ENCODE measurements at regions not wholly inside any gene's neighbourhood (a gene's known extent, or its start where the extent isn't known, plus 50 kb on each side); places are given as distances from the start of the nearest gene placed in this dataset.

DNA sequence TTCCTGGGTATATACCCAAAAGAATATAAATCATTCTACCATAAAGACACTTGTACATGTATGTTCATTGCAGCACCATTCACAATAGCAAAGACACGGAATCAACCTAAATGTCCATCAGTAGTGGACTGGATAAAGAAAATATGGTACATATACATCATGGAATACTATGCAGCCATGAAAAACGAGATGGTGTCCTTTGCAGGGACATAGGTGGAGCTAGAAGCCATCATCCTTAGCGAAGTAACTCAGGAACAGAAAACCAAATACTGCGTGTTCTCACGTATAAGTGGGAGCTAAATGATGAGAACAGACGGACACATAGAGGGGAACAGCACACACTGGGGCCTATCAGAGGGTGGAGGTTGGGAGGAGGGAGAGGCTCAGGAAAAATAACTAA lies 183.7 kb upstream of the CELF2 start:
- no peak for DNase-seq

GRCh38 chr10:10844251-10844650 lies 173.4 kb upstream of the CELF2 start:
- DNase-seq = no peak

DNA sequence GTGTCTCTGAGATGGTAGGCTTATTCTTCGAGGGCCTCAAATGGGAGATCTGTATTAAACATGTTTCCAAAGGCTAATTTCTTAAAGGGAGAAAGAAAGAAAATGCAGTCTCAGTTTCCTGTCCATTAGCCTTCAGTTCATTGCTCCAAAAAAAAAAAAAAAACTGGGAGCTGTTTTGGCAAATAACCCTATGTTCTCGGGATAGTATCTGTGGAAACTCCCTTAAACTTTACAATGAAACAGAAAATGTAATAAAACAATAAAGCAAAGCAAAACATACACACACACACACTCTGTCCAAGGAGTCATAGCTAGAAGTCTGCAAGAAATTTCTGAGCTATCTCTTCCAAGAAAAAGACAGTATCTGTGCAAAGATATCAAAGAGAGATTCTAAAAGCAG lies 172.5 kb upstream of the CELF2 start:
- no peak for DNase-seq

GRCh38 chr10:10845826-10846503 lies 171.7 kb upstream of the CELF2 start:
- DNase-seq = no peak

GRCh38 chr10:10846504-10846900 lies 171.2 kb upstream of the CELF2 start:
- DNase-seq = no peak

GRCh38 chr10:10847387-10847786 lies 170.3 kb upstream of the CELF2 start:
- no peak for DNase-seq

- no peak for DNase-seq
Measured at GRCh38 chr10:10848488-10849111, 169.1 kb upstream of the CELF2 start.

GRCh38 chr10:10849306-10849705 lies 168.4 kb upstream of the CELF2 start:
- no peak for DNase-seq

DNA sequence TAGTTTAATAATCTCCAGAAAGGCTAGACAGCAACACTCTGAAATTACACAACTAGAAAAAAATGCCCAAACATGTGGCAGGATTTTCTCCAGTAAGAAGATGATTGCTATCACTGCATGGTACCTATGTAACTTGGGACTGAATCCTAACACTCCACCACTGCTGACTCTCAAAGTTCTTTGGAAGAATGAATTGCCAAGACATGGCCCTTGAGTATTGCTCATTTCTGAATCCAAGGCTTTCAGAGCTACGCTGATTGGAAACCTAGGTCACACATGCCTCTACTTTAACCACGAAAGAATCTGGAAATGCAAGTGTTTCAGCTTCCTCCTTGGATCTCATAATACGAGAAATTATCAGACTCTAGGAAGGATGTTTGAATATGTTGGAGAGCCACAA lies 167.5 kb upstream of the CELF2 start:
- DNase-seq = no peak

DNA sequence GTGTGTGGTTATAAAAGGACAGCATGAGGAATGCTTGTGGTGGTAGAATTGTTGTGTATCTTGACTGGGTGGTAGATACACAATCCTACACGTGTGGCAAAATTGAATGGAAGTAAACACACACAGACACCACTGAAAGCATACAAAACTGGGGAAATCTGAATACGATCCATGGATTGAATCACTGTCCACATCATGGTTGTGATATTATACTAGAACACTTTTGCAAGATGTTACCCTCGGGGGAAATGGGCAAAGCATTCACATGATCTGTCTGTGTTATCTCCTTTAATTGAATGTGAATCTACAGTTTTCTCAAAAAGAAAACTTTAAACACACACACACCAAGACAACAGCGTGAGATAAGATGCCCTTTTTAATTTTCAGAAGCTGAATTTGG lies 165.2 kb upstream of the CELF2 start:
- no peak for DNase-seq

DNA sequence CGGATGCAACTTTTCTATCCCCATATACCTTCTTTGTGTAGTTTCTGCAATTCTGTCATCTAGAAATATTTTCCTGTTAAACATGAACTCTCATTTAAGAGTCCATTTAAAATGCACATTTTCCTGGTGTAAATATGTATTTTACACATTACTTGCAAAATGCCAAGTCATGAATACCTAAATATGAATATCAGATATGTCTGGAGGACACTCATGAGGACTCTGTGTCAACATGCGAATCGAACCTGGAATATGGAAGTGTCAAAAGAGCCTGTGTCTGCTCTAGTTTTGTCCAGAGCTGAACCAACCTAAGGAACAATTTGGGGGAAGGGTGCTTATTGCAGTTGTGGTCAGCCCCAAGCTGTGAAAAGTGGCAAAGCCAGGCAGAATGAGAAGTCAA lies 163.7 kb upstream of the CELF2 start:
- no peak for DNase-seq

DNA sequence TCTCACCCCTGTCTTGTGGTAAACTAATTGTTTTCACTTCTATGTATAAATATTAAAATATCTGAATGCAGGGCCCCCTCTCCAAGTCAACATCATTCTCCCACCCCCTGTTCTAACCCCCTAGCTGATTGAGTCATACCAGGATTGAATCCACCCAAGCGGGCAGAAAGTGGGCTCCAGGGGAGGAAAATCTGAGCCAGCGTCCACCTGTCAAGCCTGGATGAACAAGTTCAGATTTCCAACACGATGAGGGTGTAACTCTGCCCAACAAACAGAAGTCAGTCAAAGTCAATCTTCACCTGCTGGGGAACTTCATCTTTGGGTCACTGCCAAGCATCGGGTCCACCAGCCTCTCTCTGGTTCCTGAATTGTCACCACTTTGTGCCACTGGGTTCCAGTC lies 162.9 kb upstream of the CELF2 start:
- DNase-seq = no peak

DNA sequence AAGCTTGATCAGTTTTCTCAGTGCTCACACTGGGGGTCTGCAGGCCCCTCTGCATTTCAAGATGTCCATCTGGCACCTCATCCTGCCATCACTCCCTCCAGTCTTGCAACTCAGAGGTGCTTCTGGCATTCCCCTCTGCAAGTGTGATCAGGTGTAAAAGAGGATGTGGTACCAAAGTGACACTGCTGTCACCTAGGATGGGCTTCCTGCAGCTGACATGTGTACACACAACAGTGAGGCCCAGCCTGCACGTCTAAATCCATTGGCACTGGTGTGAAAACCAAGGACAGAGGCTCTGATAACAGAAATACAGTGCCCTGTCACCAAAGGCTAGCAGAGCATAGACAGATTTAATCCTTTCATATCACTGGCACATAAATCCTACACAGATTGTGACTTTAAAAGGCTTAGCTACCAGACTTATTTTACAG lies 162.5 kb upstream of the CELF2 start:
- DNase-seq = no peak

DNA sequence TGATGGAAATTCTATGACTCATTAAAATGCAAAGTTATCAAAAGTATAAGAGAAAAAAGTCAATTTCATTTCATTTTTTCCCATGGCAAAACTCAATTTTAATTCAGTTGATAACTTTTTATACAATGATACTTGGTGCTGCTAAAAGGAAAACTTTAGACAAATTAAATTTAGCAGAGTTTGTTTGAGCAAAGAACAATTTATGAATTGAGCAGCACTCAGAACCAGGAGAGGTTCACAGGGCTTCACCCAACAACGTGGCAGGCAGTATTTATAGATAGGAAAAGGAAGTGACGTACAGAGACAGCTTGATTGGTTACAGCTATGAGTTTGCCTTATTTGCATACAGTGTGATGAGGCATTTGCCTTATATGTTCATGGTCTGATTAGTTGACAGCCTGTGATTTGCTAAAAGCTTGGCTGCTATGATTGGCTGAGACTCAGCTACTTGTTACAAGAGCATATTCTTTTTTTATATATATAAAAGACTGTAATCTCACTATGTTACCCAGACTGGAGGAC lies 157.2 kb upstream of the CELF2 start:
- DNase-seq = no peak

DNA sequence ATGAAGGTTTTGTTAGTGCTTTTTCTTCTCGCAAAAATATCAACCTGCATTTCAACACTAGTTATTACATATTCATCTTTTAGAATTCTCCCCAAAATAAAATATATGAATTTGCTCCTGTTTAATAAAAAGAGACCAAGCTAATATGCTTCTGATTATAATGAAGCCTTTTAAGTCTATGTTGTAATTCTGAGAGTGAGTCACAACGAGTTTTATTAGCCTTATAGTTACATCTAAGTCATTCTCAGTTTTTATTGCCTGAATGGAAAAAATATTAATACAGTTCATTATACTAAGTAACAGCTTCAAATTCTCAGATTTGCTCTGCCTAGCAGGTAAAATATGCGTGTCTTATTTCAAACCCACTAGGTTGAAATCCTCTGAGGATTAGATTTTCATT lies 152.4 kb upstream of the CELF2 start:
- DNase-seq = no peak

DNA sequence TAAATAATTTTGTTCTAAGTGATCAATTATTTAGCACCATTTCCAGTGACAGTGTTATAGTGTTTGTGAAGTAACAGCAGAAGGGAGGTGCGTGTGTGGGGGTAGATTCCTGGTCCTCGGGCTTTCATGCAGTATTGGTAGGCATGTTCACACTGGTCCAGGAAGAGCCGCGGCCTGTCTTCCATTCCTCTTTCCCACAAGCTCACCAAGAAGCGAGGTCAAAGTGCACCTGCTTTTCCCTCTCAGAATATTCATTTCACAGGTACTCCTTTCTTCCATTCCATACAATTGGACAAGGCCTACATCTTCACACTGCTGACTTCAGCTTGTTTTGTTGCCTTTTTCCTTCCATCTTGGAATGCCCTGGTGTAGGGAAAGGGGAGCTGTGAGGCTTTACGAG lies 151.8 kb upstream of the CELF2 start:
- no peak for DNase-seq

GRCh38 chr10:10869592-10869991 lies 148.1 kb upstream of the CELF2 start:
- DNase-seq = no peak

DNA sequence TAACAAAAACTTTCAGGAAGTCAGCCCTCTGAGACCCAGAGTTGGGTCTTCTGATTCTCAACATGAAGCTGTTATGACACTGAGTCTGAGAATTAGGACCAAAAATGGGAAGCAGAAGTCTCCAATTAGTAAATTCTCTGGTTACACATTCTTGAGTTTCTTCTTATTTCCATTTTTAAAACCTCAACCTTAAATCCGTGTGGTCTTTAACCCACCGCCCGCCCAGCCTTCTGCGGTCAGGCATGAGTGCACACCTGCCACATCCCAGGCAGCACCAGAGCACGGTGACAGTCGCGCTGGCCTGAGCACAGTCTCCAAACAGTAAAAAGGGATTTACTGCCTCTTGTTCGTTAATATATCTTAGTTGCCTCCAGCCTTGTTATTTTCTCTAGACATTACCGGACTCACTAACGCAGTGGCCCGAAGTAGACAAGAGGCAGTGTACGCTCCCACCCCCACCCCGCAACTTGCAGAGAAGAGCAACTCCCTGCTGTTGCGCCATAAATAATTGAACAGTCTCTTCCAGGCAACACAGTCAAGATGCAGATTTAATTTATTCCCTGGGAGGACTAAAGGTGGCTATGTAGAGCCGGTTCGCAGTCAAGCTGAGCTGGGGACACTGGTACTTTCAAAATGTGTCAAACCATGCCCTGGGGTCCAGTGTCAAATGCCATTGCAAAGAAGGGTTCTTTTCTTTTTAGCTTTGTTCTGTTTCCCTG lies 147.0 kb upstream of the CELF2 start:
- DNase-seq = no peak

DNA sequence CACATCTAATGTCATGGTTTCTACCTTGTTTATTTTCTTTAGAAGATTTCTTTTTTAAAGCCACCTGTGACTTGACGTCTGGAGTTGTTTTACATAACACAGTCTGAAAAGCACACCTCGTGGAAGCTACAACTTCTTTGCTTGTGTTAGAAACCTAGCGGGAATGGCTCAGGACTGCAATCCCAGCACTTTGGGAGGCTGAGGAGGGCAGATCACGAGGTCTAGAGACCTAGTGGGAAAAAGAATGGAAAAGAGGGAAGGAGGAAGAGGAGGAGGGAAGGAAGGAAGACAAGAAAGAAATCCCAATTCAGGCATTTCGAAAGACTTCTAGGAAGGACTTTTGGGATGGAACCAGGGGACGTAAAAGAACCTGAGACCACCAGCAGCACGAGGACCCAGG lies 146.3 kb upstream of the CELF2 start:
- DNase-seq = no peak

GRCh38 chr10:10872035-10872673 lies 145.5 kb upstream of the CELF2 start:
- DNase-seq = no peak

DNA sequence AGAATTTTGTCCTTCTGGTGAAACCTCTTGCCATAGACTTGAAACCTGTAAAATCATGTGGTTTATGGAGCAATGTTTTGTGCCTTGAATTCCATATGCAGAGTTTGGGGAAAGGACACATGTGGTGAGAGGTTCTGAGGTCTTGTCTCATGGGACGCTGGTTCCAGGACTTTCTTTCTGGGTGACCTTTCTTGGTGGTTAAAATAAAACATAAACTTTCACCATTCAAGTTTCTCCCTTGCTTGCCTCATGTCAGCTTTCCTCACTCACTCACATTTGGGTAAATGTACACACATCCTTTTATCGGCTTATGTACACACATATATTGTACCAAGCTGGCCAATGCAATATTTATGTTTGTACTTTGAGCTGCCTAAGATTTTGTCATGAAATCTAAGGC lies 144.9 kb upstream of the CELF2 start:
- DNase-seq = no peak

DNA sequence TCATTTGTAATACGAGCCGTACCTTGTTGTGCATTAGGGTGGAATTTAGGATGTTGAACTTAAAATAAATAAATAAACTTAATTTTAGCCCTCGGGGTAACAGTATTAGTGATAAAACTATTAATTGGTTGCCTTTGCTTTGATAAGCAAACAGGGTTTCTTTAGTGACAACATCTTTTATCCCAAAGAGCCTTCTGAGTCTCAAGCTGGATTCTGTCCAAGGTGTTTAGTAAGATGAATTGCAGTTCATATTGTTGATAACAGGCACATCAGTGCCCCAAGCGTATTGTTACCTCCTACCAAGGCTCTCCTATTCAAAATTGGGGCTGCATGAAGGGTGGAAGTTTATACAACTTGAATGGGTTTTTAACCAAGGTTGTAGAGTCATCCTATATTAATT lies 144.4 kb upstream of the CELF2 start:
- no peak for DNase-seq

DNA sequence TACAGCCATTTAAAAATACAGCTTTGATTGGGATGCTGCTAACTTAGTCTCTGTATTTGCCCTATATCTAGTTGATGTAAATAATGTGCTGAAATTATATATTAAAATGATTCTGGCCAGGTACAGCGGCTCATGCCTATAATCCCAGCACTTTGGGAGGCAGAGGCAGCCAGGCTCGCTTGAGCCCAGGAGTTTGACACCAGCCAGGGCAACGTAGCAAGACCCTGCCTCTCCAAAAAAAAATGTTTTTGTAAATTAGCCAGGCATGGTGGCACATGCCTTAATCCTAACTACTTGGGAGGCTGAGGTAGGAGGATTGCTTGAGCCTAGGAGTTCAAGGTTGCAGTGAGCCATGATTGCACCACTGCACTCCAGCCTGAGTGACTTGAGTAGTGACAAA lies 143.8 kb upstream of the CELF2 start:
- DNase-seq = no peak

- DNase-seq = no peak
Measured at GRCh38 chr10:10878963-10879362, 138.7 kb upstream of the CELF2 start.
